Mucosa of stomach (tissue), 1 donor: ENCODE measurements at regions not wholly inside any gene's neighbourhood (a gene's known extent, or its start where the extent isn't known, plus 50 kb on each side); places are given as distances from the start of the nearest gene placed in this dataset.

ENCODE experiments used
- H3K27me3 ChIP-seq: one replicate; pipeline ENCODE4 v1.7.0; 2013; ENCODE audit warnings: mild to moderate bottlenecking, low read length; ENCODE audit not compliant: control insufficient read depth, insufficient read depth
- H3K36me3 ChIP-seq: one replicate; pipeline ENCODE4 v1.7.0; 2013; ENCODE audit warnings: low read length; ENCODE audit not compliant: control insufficient read depth, insufficient read depth
- H3K4me1 ChIP-seq: one replicate; pipeline ENCODE4 v1.7.0; 2013; ENCODE audit warnings: mild to moderate bottlenecking, low read length; ENCODE audit not compliant: control insufficient read depth, insufficient read depth
- H3K4me3 ChIP-seq: one replicate; pipeline ENCODE4 v1.7.0; 2013; ENCODE audit warnings: low read length
- H3K9ac ChIP-seq: one replicate; pipeline ENCODE4 v1.7.0; 2013; ENCODE audit warnings: mild to moderate bottlenecking, low read length, moderate library complexity
- H3K9me3 ChIP-seq: one replicate; pipeline ENCODE4 v1.7.0; 2013; ENCODE audit warnings: mild to moderate bottlenecking, low read length, moderate library complexity; ENCODE audit not compliant: control insufficient read depth
- donor health status: Pancreatic carcinoma.

GRCh38 chr7:155223021-155223420 is 74.7 kb upstream of the INSIG1 start:
- no peaks in the 10 kb centered on the region for H3K4me1 ChIP-seq

GRCh38 chr7:155223503-155223902 is 74.2 kb upstream of the INSIG1 start:
- H3K9ac ChIP-seq: no peak overlapping the region
- H3K36me3 ChIP-seq: no peaks in the 10 kb centered on the region
- H3K9me3 ChIP-seq: no peaks in the 10 kb centered on the region
- no peak overlapping the region for H3K4me3 ChIP-seq
- no peaks in the 10 kb centered on the region for H3K4me1 ChIP-seq
- peaks cover 15% of the 10 kb centered on the region for H3K27me3 ChIP-seq

More at GRCh38 chr7:155223021-155223420, 74.7 kb upstream of the INSIG1 start:
- Histone ChIP-seq H3K9me3 (no peaks in the 10 kb centered on the region), H3K36me3 (no peaks in the 10 kb centered on the region), H3K4me3 (no peak overlapping the region), H3K27me3 (peaks cover 19% of the 10 kb centered on the region), H3K9ac (no peak overlapping the region)

- H3K9me3 ChIP-seq: no peaks in the 10 kb centered on the region
- H3K4me1 ChIP-seq: no peaks in the 10 kb centered on the region
- no peak overlapping the region for H3K9ac ChIP-seq
- peaks cover 14% of the 10 kb centered on the region for H3K27me3 ChIP-seq
- H3K4me3 ChIP-seq: no peak overlapping the region
- H3K36me3 ChIP-seq: no peaks in the 10 kb centered on the region
These were observed 73.4 kb upstream of the INSIG1 start for GRCh38 chr7:155224116-155224811.

- Histone ChIP-seq H3K9me3 (no peaks in the 10 kb centered on the region), H3K4me1 (no peaks in the 10 kb centered on the region), H3K27me3 (peaks cover 14% of the 10 kb centered on the region), H3K36me3 (no peaks in the 10 kb centered on the region), H3K4me3 (no peak overlapping the region), H3K9ac (no peak overlapping the region)
These were observed 72.6 kb upstream of the INSIG1 start for GRCh38 chr7:155225095-155225494.

- Histone ChIP-seq H3K9ac (no peak overlapping the region), H3K4me1 (no peaks in the 10 kb centered on the region), H3K27me3 (peaks cover 14% of the 10 kb centered on the region), H3K36me3 (no peaks in the 10 kb centered on the region), H3K9me3 (no peaks in the 10 kb centered on the region), H3K4me3 (no peak overlapping the region)
These were observed 72.2 kb upstream of the INSIG1 start for GRCh38 chr7:155225516-155225915.

GRCh38 chr7:155226261-155227003 is 71.2 kb upstream of the INSIG1 start:
- Histone ChIP-seq H3K36me3 (no peaks in the 10 kb centered on the region), H3K4me1 (no peaks in the 10 kb centered on the region), H3K9me3 (no peaks in the 10 kb centered on the region), H3K9ac (no peak overlapping the region), H3K4me3 (no peak overlapping the region), H3K27me3 (peaks cover 14% of the 10 kb centered on the region)

DNA sequence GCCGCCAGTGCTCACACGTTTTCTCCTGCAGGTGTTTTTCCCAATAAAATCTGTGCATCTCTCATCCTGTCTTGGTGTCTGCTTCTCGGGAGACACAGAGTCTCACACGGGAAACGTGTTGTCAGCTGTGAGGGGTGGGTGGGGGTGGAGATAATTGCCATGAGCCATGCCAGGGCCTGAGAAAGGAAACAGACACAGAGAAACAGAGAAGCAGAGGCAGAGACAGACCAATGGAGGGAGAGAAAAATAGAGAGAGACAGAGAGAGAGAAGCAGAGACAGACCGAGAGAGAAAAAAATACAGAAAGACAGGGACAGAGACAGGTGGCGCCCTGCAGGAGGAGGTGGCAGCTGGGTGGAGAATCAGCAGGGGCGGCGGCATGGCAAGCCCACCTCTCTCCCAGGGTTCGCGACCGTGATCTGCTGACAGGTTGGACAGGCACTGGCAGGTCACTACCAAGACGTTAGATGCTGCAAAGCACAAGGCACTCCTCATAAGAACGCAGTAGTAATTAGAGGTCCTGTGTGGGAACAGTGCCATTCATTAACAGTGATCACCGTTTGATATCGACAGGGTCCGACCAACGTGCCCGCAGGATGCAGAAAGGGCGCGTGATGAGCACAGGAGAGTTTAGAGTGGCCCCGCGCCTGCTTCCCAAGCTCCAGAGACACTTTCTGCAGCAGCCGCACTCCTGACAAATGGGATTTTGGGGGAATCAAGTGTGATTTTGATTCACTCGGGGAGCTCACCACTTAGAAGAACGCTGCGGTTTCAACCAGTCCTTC is 70.5 kb upstream of the INSIG1 start:
- Histone ChIP-seq H3K4me1 (no peaks in the 10 kb centered on the region), H3K9me3 (no peaks in the 10 kb centered on the region), H3K36me3 (no peaks in the 10 kb centered on the region), H3K9ac (no peak overlapping the region), H3K27me3 (peaks cover 14% of the 10 kb centered on the region), H3K4me3 (no peak overlapping the region)

DNA sequence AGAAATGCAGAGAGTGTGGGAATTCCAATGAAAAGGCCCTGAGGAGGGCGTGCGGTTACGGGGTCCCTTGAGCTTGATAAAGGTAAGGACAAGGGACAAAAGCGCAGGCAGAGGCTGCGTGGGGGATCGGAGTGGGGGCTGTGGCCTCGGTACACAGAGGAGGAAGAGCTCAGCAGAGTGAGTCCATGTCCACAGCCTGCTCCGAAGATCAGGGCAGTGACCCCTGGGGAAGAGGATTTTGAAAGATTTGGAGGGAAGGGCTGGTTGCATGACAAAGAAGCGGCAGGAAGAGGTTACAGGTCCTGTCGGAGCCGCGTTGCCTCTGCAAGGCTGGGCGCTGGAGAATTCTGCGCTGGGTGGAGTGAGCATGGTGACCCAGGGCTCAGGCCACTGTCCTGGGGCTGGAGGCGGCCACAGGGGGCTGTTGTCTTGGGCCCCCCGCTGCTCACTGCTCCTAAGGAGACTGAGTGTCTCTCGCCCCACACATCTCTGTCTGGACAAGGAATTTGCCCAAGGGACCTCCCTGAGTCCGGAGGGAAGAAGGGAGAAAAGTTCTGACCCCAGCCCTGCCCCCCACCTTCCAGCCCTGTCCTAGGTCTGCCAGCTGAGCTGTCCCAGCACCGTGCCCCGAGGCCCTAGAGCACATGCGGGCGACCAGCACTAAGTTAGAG is 69.8 kb upstream of the INSIG1 start:
- Histone ChIP-seq H3K36me3 (no peaks in the 10 kb centered on the region), H3K9me3 (no peaks in the 10 kb centered on the region), H3K27me3 (peaks cover 14% of the 10 kb centered on the region), H3K4me3 (no peak overlapping the region), H3K9ac (no peak overlapping the region), H3K4me1 (no peaks in the 10 kb centered on the region)

DNA sequence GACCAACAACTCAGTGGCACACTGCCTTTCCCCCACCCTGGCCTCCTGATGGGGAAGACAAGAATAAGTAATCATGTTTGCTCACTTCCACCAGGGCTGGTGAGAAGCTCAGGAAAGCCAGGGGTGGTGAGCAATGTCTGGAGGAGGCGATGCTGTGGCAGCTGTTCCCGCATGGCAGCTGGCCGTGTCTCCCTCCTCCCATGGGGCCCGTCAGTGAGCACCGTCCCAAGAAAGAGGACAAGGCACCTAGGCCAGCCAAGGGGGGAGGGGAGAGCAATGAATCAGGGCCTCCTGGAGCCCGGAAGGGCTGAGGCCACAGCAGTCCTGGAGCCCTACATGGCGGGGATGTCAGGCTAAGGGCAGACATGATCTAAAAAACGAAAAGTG is 69.2 kb upstream of the INSIG1 start:
- H3K4me3 ChIP-seq: no peak overlapping the region
- H3K4me1 ChIP-seq: no peaks in the 10 kb centered on the region
- H3K9me3 ChIP-seq: no peaks in the 10 kb centered on the region
- H3K9ac ChIP-seq: no peak overlapping the region
- H3K36me3 ChIP-seq: no peaks in the 10 kb centered on the region
- peaks cover 14% of the 10 kb centered on the region for H3K27me3 ChIP-seq

GRCh38 chr7:155228894-155229293 is 68.8 kb upstream of the INSIG1 start:
- no peak overlapping the region for H3K4me3 ChIP-seq
- peaks cover 4% of the 10 kb centered on the region for H3K4me1 ChIP-seq
- H3K27me3 ChIP-seq: peaks cover 12% of the 10 kb centered on the region
- H3K9me3 ChIP-seq: no peaks in the 10 kb centered on the region
- H3K9ac ChIP-seq: no peak overlapping the region
- H3K36me3 ChIP-seq: no peaks in the 10 kb centered on the region

GRCh38 chr7:155229548-155230168 is 68.0 kb upstream of the INSIG1 start:
- H3K36me3 ChIP-seq: no peaks in the 10 kb centered on the region
- H3K9ac ChIP-seq: no peak overlapping the region
- peaks cover 7% of the 10 kb centered on the region for H3K27me3 ChIP-seq
- H3K4me1 ChIP-seq: peaks cover 8% of the 10 kb centered on the region
- no peaks in the 10 kb centered on the region for H3K9me3 ChIP-seq
- H3K4me3 ChIP-seq: no peak overlapping the region
